Spleen (tissue), 11 donors: ENCODE measurements at regions not wholly inside any gene's neighbourhood (a gene's known extent, or its start where the extent isn't known, plus 50 kb on each side); places are given as distances from the start of the nearest gene placed in this dataset.

Source experiments
- DNase-seq: peaks from one replicate; pipeline ENCODE4 v3.0.0-alpha.2; 2020
- H3K27ac ChIP-seq, 8 donors: fragments of 200-600 bp; sonication (generic) in 7 of 8; 1 replicate in 4 of 8; 2 replicates in 4 of 8; pipeline versions ENCODE4 v1.5.0 to v1.8.0; 2016 to 2021; ENCODE audit warnings: inconsistent platforms in 4 of 8, mild to moderate bottlenecking in 4 of 8, moderate library complexity in 1 of 8
- H3K27me3 ChIP-seq, 7 donors: fragments of 200-600 bp; sonication (generic) in 6 of 7; replicated peaks in 1 of 7; 1 replicate in 4 of 7; 2 replicates in 3 of 7; pipeline versions ENCODE4 v1.5.0 to v1.8.0; 2016 to 2021; ENCODE audit warnings: inconsistent platforms in 3 of 7, mild to moderate bottlenecking in 1 of 7
- H3K36me3 ChIP-seq, 6 donors: fragments of 200-600 bp; sonication (generic) in 5 of 6; 1 replicate in 4 of 6; 2 replicates in 2 of 6; pipeline versions ENCODE4 v1.5.0 to v1.8.0; 2016 to 2021; ENCODE audit warnings: inconsistent platforms in 2 of 6
- H3K4me1 ChIP-seq, 6 donors: fragments of 200-600 bp; sonication (generic) in 5 of 6; 1 replicate in 3 of 6; 2 replicates in 3 of 6; pipeline versions ENCODE4 v1.5.0 to v1.8.0; 2016 to 2021; ENCODE audit warnings: inconsistent platforms in 3 of 6
- H3K4me3 ChIP-seq, 8 donors: fragments of 200-600 bp; sonication (generic) in 7 of 8; 1 replicate in 4 of 8; 2 replicates in 4 of 8; pipeline versions ENCODE4 v1.5.0 to v1.8.0; 2016 to 2021; ENCODE audit warnings: inconsistent platforms in 4 of 8, mild to moderate bottlenecking in 4 of 8, moderate library complexity in 2 of 8
- H3K9me3 ChIP-seq, 8 donors: fragments of 200-600 bp; sonication (generic) in 7 of 8; 1 replicate in 4 of 8; 2 replicates in 4 of 8; pipeline versions ENCODE4 v1.5.0 to v1.8.0; 2016 to 2021; ENCODE audit warnings: inconsistent platforms in 4 of 8
- CTCF ChIP-seq, 11 experiments: fragments of 200-600 bp in 7 of 11; fragments of 450-650 bp in 4 of 11; sonication (generic) in 4 of 11; IDR thresholded peaks in 8 of 11; conservative IDR thresholded peaks in 3 of 11; 1 replicate in 7 of 11; 2 replicates in 4 of 11; pipeline versions ENCODE4 v1.4.0 to v1.8.0; 2016 to 2021; ENCODE audit warnings: antibody characterized with exemption in 11 of 11, inconsistent platforms in 4 of 11, mild to moderate bottlenecking in 1 of 11
- POLR2A ChIP-seq, 3 donors: fragments of 450-650 bp; IDR thresholded peaks; one replicate each; pipeline ENCODE4 v1.5.1; 2017; ENCODE audit warnings: antibody characterized with exemption in 3 of 3, mild to moderate bottlenecking in 1 of 3
- POLR2AphosphoS5 ChIP-seq, 3 donors: sonication (generic); formaldehyde crosslinking; IDR thresholded peaks; one replicate each; pipeline ENCODE4 v1.5.1; 2017; ENCODE audit warnings: antibody characterized with exemption in 3 of 3
- WGBS, 5 donors: extraction: QIAGEN DNeasy Blood & Tissue Kit in 3 of 5; methylation state at CpG; one replicate each; pipeline versions ENCODE4 v1.1.5 to v1.1.7; 2013 to 2018; 5-methylcytosine and 5-hydroxymethylcytosine counted together
- intact Hi-C: fragments of 100-400 bp; cut with DNase I; formaldehyde crosslinking; loops from one replicate; pipeline ENCODE4 v1.15.0; 2023; ENCODE audit warnings: low total_unique reads
- donor health status: healthy with polysubstance abuse.
- donor health status: DM: no; HTN: no; CAD: no; lungs with moderate emphysema.
- donor health status: DM: no; HTN: no; CAD: no.
- donor health status: Bipolar disorder and iron deficiency.
- donor health status: healthy.
- donor health status: DM: no; HTN: no; CAD: no.
- donor health status: DM: yes; HTN: yes; CAD: no.

- Histone ChIP-seq H3K4me3 (no peak overlapping the region), H3K27me3 (no peaks in the 10 kb centered on the region), H3K9me3 (no peaks in the 10 kb centered on the region), H3K27ac (no peak overlapping the region), H3K4me1 (peaks cover 0 to 5% (median 2%) of the 10 kb centered on the region in 6 donors), H3K36me3 (no peaks in the 10 kb centered on the region)
- intact Hi-C loops: no loop called here
- 74 to 87% (median 80%) methylated on average over 2 to 11 of the region's 11 CpGs for WGBS, 5 donors
- no peak for TF ChIP-seq CTCF (IDR thresholded peaks at IDR 0.05 in 8 of 11, conservative IDR thresholded peaks at IDR 0.05 in 3 of 11)
- no peak for TF ChIP-seq POLR2AphosphoS5 (IDR thresholded peaks at IDR 0.05)
- no peak for TF ChIP-seq POLR2A (IDR thresholded peaks at IDR 0.05)
- DNase-seq: peak; percentile 21
These were observed 108.9 kb downstream of the VEGFA start for GRCh38 chr6:43878823-43879495.

GRCh38 chr6:43878127-43878634 is 108.2 kb downstream of the VEGFA start:
- intact Hi-C loops: no loop called here
- DNase-seq: no peak
- Histone ChIP-seq H3K27me3 (no peaks in the 10 kb centered on the region), H3K36me3 (no peaks in the 10 kb centered on the region), H3K9me3 (no peaks in the 10 kb centered on the region), H3K4me3 (no peak overlapping the region), H3K27ac (no peak overlapping the region), H3K4me1 (no peaks in the 10 kb centered on the region)
- TF ChIP-seq CTCF (IDR thresholded peaks at IDR 0.05 in 8 of 11, conservative IDR thresholded peaks at IDR 0.05 in 3 of 11) (no peak), POLR2AphosphoS5 (IDR thresholded peaks at IDR 0.05) (no peak)
- 85 to 95% (median 91%) methylated on average over 8 of the region's 8 CpGs for WGBS, 5 donors

- DNase-seq: no peak
- Histone ChIP-seq H3K27me3 (peaks cover 0 to under 1% (median 0%) of the 10 kb centered on the region in 7 donors), H3K4me1 (no peaks in the 10 kb centered on the region), H3K27ac (no peak overlapping the region), H3K4me3 (no peak overlapping the region), H3K9me3 (no peaks in the 10 kb centered on the region), H3K36me3 (no peaks in the 10 kb centered on the region)
- TF ChIP-seq CTCF (IDR thresholded peaks at IDR 0.05 in 8 of 11, conservative IDR thresholded peaks at IDR 0.05 in 3 of 11): no peak
- TF ChIP-seq POLR2AphosphoS5 (IDR thresholded peaks at IDR 0.05): no peak
- no peak for TF ChIP-seq POLR2A (IDR thresholded peaks at IDR 0.05)
- 83 to 93% (median 90%) methylated on average over 10 of the region's 10 CpGs for WGBS, 5 donors
- intact Hi-C loops: no loop called here
These were observed 107.6 kb downstream of the VEGFA start for GRCh38 chr6:43877463-43878126.

- H3K27ac ChIP-seq: no peak overlapping the region
- H3K36me3 ChIP-seq: no peaks in the 10 kb centered on the region
- H3K9me3 ChIP-seq: no peaks in the 10 kb centered on the region
- intact Hi-C loops: no loop called here
- H3K4me1 ChIP-seq: no peaks in the 10 kb centered on the region
- WGBS, 5 donors: 75 to 89% (median 86%) methylated on average over 10 of the region's 10 CpGs
- peaks cover 0 to 4% (median 0%) of the 10 kb centered on the region in 7 donors for H3K27me3 ChIP-seq
- no peak for DNase-seq
- no peak overlapping the region for H3K4me3 ChIP-seq
- no peak for TF ChIP-seq CTCF (IDR thresholded peaks at IDR 0.05 in 8 of 11, conservative IDR thresholded peaks at IDR 0.05 in 3 of 11)
- TF ChIP-seq POLR2A (IDR thresholded peaks at IDR 0.05): no peak
These were observed 107.0 kb downstream of the VEGFA start for GRCh38 chr6:43877036-43877435.
